Amygdala (tissue), 56 donors: ENCODE measurements at regions not wholly inside any gene's neighbourhood (a gene's known extent, or its start where the extent isn't known, plus 50 kb on each side); places are given as distances from the start of the nearest gene placed in this dataset.

ENCODE experiments used
- DNase-seq, 56 donors: peaks; one replicate each; lab custom pipeline; 2025; lab: John Stamatoyannopoulos, UW

- DNase-seq = no peak
These were observed 789.9 kb upstream of the ADGRL4 start for GRCh38 chr1:79796434-79796833.

GRCh38 chr1:79792219-79792930 is 785.8 kb upstream of the ADGRL4 start:
- no peak for DNase-seq

GRCh38 chr1:79791488-79792218 is 785.1 kb upstream of the ADGRL4 start:
- DNase-seq = no peak

DNA sequence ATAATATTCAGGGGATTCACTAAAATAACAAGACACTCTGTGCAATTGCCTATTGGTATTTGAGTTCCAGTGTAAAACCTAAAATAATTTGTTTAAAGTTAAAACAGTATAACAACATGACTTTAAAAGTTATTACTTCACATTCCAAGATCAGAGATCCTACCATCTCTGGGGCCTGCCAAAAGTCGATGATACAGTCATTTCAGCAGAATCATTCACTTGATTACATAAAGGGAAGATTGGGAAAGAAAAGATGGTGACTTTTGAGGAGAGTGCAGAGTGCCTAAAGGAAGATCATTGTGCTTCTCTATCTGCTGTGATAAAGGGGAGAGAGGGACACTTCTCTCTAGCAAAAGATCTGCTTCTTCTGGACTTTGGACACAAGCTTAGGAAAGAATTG is 784.4 kb upstream of the ADGRL4 start:
- no peak for DNase-seq

- DNase-seq = no peak
These were observed 781.1 kb upstream of the ADGRL4 start for GRCh38 chr1:79787631-79788030.

DNA sequence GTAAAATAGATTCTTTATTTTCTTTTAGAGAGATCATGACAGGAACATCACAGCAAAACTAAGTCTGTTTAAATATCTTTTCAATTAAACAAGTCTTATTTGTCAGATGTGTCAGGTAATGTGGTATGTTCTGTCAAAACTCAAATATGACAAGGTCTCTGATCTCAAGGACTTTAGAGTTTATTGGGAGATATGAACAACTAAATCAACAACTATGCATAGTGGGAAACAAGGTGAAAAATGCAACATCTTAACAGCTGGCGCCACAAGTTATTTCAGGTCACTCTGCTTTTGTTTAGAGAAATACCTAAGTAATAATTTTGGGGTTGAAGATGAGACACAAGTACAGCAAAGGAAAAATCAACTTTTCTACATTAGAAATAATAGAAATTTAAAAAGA is 779.4 kb upstream of the ADGRL4 start:
- DNase-seq = no peak

GRCh38 chr1:79785561-79785960 is 779.0 kb upstream of the ADGRL4 start:
- DNase-seq = no peak

GRCh38 chr1:79781261-79781660 is 774.7 kb upstream of the ADGRL4 start:
- DNase-seq = no peak

DNA sequence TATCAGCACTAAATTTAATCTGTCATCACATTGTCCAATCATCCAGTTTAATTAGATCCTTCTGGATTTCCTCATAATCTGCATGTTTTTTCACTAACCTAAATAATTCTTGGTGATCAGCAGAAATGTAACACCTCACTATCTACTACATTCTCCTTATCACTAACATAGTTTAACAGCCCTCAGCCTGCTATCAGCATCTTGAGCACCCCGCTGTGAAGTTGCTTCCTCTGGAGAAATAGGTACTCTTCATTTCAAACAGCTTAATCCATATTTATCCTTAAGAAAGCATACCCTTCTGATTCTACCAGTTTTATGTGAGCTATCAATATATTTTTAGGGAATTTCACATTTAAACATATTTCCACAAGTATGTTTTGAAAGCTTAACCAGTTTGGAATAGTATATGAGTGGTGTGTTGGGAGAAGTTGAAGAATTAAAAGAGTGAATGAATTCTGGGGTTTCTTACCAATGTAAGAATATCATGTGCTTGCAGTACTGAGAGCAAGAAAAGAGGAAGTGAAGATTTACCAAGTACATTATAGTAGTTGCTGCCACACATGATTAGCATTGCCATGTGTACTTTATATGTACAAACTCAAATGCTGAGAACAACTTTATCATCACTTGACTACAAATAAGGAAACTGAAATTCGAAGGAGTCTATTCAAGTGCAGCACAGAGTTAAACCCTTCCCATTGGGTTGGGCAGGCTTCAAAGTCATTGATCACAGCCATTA is 771.1 kb upstream of the ADGRL4 start:
- DNase-seq = no peak

DNA sequence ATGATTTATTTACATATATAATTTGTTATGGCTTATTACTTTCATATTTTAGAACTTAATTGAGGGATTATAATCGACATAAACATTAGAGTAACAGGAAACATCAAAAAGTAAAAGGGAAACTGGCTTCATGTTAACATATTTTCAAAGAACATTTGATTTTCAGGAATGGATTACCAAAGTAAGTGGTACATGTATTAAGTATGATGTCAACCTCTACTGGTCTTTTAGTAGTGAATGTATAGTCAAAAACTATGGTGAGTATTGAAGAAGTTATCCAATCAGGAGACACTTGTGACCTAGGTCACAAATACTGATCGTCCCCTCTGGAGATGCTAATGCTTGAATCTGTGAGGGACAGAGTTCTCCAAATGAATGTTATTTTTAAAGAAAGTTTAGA is 768.9 kb upstream of the ADGRL4 start:
- DNase-seq = no peak

DNA sequence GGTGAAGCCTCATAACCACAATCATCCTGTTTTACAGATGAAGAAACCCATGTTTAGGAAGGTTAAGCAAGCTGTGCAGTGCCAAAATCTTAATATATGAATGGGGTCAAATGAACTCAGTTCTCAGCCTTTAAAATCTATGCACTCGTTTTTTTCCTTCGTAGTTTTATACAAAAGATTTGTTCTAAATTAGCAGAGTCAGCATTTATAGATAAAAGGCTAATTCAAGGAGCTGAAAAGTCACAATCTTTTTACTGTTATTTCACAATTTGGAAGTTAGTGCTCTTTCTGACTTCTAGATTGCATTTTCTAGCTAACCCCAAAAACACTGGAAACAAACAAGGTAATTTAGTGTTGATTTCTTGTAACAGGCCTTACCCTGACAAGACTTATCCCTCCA is 766.9 kb upstream of the ADGRL4 start:
- no peak for DNase-seq

- DNase-seq = no peak
These were observed 755.9 kb upstream of the ADGRL4 start for GRCh38 chr1:79762461-79762860.

DNA sequence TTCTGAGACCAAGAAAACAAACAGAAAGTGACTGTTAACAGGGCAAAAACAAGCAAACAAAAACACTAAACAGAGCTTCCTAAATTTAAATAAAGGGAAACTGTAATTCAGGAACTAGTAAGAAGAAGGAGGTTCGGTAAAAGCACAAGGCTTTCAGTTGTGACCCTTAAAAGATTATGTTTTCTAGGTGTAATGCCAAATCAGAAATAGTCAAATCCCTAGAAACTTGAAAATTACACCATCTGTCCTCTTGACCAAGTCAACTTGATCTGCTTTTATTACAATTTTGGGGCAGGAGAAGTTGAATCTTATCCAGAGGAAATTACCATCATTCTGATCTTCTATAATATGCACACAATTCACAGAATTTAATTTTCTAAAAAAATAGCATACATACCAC is 754.0 kb upstream of the ADGRL4 start:
- DNase-seq = no peak

- DNase-seq = no peak
These were observed 743.1 kb upstream of the ADGRL4 start for GRCh38 chr1:79749607-79750006.

DNA sequence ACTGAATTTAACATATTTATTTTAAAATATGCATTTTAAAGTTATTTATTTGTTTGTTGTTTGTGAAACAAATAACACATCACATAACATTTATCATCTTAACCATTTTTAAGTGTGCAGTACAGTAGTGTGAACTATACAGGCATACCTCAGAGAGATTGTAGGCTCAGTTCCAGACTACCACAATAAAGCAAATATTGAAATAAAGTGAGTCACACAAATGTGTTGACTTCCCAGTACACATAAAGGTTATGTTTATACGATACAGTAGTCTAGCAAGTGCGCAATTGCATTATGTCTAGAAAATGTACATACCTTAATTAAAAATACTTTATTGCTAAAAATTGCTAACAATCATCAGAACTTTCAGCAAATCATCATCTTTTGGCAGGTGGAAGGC is 739.4 kb upstream of the ADGRL4 start:
- DNase-seq = no peak

- DNase-seq = no peak
These were observed 738.2 kb upstream of the ADGRL4 start for GRCh38 chr1:79744746-79745145.

DNA sequence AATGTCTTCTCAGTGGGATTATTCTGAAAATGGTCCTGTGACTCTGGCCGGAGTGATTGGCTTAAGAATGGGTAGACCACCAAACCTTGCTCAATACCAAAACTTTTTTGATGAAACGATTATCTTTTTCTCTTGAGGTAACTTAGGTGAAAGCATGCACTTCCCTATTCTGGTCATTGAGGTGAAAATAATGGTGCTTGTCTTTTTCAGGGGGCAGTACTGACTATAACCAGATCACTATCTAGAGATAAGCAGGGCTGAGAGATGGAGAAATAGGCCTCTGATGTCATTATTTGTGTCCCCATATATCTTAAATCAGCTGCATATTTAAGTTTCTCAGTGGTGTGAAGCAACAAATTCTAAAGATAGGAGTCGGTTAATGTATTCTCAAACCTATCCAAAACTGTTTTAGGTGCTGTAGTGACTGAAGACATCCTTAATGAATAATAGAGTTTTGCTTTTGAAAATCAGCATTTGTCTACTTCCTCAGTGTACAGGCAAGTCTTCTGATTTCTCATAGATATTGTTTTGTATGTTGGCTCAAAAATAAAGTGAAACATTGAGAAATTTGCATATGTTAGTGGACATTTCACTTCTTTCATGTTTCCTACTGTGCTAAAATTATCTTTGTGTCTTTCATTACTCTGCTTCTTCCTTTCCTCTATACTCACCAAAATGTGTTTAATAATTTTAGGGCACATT is 735.3 kb upstream of the ADGRL4 start:
- DNase-seq = no peak

DNA sequence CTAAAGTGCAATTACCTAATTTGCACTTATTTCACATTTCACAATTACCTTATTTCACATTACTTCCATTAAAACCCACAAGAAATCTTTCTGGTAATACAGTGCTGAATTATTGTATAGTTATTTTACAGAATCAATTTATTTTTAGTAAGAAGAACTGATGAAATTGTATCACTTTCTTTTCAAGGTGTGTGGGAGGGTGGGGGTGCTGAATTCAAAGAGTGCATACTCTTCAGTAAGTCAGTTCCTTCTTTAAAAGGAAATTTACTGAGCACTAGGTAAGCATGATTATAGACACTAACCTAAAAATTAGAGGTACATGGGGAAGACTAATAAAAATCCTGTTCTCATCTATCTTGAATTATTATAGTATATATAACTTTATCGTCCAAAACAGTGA is 731.6 kb upstream of the ADGRL4 start:
- no peak for DNase-seq

GRCh38 chr1:79737193-79737592 is 730.7 kb upstream of the ADGRL4 start:
- DNase-seq = no peak

DNA sequence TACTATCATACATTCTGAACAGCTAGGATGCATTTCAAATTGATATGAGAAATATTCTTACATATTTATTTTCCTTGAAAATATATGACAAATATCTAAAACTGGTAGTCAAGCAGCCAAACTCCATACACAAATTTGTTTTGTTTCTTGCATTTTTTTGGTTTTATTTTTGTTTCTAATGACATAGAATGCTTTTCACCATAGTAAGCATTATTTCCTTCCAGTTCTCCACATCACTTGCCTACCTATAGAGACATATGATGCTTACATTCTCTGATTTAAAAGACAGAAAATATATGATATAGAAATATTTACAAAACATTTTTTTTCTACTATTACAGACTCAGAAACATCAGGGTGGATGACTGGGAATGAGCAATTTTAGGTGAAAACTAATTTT is 726.4 kb upstream of the ADGRL4 start:
- DNase-seq = no peak

GRCh38 chr1:79726911-79727310 is 720.4 kb upstream of the ADGRL4 start:
- DNase-seq = no peak
